Smooth muscle cell of the brain vasculature (primary cell): ENCODE measurements at regions not wholly inside any gene's neighbourhood (a gene's known extent, or its start where the extent isn't known, plus 50 kb on each side); places are given as distances from the start of the nearest gene placed in this dataset.

Source experiments
- DNase-seq: peaks from one replicate; pipeline ENCODE4 v3.0.0-alpha.2; 2012; ENCODE audit warnings: low read depth, low spot score

- no peak for DNase-seq
These were observed 490.9 kb downstream of the NPHP4 start for GRCh38 chr1:5501206-5501930.

DNA sequence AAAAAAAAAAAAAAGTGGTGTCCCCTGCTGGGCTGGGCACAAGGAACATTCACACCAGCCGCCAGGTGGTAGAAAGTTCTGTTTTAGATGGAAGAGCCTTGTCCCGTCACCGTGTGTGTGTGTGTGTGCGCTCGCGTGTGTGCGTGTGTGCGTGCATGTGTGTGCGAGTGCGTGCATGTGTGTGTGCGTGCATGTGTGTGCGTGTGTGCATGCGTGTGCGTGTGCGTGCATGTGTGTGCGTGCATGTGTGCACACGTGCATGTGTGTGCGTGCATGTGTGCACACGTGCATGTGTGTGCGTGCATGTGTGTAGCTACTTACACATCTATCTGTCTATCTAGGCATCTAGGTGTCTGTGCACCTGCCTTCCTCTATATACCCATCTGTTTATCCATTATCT is 491.7 kb downstream of the NPHP4 start:
- no peak for DNase-seq

GRCh38 chr1:5497503-5497902 is 494.7 kb downstream of the NPHP4 start:
- DNase-seq, result no peak

DNA sequence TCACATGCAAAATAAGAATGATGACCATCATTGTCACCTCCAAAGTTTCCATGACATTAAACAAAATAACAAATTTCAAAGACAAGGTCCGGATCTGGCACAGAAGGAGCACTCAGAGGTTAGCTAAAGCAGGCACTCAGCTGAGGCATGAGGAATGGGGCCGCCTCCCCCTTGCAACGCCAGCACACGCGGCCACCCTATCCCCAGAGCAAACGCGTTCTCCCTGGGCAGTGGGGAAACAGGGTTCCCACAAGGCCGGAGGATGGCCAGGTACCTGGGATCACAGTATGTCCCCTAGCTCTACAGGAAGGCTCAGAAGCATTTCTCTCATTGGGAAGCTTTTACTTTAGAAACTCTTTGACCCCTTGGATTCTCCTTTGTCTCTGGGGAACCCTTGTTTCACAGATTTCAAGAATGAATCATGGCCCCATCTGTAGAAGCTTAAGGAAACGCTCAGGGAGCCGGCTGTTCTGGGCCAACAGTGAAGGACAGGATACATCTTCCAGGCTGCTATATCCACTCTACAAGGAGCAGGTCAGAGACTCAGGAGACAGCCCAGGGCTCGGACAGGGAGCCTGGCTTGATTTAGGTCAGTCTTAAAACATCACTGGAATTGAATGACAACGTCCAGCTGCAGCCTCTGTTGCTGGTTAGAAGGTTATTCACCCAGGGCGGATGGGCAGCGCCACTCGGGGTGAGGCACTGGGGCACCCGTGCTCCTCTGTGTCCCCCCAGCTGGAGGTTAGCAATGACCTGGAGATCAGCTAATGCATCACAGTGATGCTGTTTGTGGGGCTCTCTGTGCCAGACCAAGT is 496.4 kb downstream of the NPHP4 start:
- no peak for DNase-seq

DNA sequence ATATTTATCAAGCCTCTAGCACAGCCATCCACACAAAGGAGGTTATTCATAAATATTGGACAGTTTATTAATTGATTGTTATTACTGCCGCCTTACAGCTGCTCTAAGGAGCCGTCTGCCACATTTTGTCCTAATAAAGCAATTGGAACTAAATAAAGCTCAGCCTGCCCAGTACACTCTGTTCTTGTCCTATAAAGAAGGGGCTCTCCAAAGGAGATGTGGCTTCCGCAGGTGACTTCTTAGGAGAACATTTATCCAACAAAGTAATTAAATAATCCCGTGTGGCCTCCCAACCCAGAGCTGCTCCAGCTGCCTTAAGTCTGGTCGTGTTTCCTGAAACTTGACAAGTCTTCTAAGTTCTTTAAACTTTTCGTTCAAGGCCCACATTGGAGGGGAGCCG is 497.7 kb downstream of the NPHP4 start:
- no peak for DNase-seq

DNA sequence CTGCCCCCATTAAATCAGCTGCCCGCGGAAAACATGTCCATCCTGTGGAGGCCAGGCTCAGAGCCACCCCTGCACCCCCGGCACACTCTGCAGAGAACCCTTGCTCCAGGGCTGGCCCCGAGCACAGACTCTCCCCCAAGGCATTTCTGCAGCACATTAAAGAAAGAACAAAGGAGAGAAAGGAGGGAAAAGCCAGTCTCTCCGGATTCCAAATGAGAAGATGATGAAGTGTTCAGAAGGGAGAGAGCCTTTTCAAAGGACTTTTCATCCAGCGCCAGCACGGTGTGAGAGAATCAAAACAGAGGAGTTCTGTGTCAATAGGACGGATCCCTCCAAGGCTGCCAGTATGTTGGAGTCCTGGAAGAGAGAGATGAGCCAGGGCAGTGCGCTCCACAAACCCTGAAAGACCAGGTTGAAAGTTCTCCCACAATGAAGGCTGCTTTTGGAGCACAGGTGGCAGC is 498.3 kb downstream of the NPHP4 start:
- DNase-seq, result no peak

- DNase-seq, result no peak
These were observed 498.9 kb downstream of the NPHP4 start for GRCh38 chr1:5493275-5493674.

DNA sequence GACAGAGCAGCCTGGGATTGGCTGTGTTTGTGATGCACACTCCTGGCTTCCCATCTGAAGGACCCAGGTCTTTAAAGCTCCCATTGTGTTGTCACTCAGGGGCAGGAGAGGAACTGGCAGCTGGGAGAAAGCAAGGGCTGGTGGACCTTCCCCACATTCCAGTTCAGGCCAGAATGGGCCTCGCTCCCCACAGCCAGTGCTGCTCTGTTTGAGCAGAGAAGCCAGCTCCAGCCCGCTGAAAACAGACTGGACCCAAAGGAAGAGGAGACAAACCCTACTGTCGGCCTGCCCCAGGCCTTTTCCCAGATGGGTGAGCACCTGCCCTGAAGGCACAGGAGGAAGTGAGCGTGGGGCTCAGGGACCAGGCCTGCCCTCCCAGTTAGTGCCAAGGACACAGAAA is 499.4 kb downstream of the NPHP4 start:
- DNase-seq, result no peak

- DNase-seq, result no peak
These were observed 500.9 kb downstream of the NPHP4 start for GRCh38 chr1:5491207-5491904.

- no peak for DNase-seq
These were observed 501.6 kb downstream of the NPHP4 start for GRCh38 chr1:5490635-5491034.

DNA sequence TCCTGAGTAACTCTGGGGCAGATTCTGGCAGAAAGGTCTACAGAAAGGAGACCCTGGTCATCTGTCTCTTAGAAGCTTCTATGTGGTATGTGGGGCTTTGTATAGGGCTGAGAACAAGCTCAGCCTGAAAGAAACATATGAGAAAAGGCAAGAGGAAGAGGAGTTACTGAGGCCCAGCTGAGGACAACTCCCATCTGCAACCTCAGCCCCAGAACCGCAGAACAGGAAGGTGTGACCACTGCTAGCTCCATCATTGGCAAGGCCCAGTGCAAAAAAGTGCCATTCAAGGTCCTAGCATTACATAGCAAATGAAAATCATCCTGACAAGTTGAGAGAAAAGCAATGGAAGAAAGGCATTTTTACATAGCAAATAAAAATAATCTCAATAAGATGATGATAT is 503.8 kb downstream of the NPHP4 start:
- no peak for DNase-seq

- no peak for DNase-seq
These were observed 506.1 kb downstream of the NPHP4 start for GRCh38 chr1:5485968-5486696.

GRCh38 chr1:5485436-5485835 is 506.8 kb downstream of the NPHP4 start:
- no peak for DNase-seq

DNA sequence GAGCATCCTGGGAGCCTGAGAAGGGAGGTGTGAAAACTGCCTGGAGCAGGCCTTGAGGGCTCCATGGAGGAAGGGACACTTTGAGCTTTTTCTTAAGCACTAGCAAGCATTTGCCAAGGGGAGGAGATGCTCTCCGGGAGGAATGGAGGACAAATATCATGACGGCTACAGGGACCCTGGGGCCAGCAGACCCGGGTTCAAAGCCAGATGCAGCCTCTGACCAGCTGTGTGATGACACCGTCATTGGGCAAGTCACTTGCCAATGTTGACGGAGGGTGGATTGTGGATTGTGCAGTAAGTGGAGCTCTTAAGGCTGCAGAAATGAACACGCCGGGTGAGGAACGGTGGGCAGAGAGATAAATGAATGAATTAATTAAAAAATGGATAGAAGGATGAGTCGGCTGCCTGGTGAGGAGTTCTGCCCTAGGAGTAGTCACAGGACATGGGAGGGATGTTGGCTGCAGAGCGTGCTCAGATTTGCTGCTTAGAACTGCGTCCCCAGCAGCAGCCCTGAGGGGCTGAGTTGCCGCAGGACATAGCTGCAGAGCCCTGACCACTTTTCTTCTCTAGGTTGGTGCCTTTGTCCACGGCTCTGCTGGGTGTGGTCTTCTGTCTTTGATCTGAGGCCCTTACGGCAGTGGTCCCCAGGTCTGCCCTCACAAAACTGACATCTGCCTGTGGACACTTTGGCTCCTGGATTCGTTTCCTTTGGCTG is 507.6 kb downstream of the NPHP4 start:
- DNase-seq, result no peak

DNA sequence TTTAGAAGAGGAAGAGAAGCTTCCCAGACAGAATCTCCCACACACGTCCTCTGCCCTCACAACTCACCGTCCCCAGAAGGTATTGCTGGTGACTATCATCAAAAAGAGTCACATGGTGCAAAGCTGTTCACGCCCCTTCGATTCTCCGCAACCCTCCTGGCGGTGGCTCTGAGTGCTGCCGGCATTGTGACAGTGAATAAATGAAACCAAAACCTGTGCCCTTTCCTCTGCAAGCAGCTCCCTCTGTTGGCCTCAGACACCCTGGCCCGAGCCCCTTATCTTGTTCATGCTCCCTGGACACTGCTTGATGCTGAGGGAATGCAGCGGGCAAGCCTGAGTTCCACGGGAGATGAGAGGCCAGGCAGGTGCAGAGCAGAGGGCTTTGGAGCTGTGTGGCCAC is 510.3 kb downstream of the NPHP4 start:
- no peak for DNase-seq

DNA sequence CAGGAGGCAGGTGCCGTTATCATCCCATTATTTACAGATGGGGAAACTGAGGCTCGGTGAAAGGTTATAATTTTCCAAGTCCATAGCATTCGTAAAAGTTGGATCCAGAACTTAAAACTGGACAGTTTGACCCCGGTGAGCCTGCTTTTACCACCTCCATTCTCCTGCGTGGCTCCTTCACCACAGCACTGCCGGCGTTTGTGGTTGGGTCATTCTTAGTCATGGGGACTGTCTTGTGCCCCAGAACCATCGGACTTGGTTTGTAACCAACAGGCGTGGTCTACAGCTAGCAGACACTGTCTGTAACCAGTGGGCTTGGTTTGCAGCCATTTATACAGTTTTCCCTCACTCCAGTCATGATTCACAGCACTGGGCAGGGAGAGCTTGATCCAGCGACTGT is 511.3 kb downstream of the NPHP4 start:
- no peak for DNase-seq

GRCh38 chr1:5479876-5480646 is 512.2 kb downstream of the NPHP4 start:
- no peak for DNase-seq

- DNase-seq, result no peak
These were observed 513.3 kb downstream of the NPHP4 start for GRCh38 chr1:5478961-5479360.

GRCh38 chr1:5478156-5478695 is 514.0 kb downstream of the NPHP4 start:
- DNase-seq, result no peak

DNA sequence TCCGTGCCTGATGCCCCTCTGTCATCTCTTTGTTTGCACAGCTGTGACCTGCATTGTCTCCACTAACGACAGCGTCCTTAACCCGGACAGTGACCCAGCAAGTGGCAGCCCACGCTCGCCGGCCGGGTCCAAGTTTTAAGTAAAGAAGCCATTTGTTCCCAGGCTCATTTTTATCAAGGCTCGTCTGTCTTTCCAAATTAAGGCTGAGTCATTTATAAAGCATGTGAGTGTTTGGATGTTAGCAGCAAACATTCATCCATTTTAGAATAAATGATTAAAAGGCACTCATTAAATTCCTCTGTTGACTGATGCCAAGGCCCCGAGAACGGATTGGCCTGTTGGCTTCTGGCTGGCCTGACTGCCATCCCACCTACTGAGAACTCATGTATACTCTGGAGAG is 514.5 kb downstream of the NPHP4 start:
- DNase-seq, result no peak
